ENCODE measurements at regions not wholly inside any gene's neighbourhood (a gene's known extent, or its start where the extent isn't known, plus 50 kb on each side); places are given as distances from the start of the nearest gene placed in this dataset.
"Not testable (repeated sequence)": the region's sequence is repeated elsewhere in the genome, so short reads cannot be mapped to it uniquely, and the experiment has no call there.

- no peak for DNase-seq
Observed at GRCh38 chr9:16057541-16057940, 504.7 kb downstream of the CCDC171 start.

DNA sequence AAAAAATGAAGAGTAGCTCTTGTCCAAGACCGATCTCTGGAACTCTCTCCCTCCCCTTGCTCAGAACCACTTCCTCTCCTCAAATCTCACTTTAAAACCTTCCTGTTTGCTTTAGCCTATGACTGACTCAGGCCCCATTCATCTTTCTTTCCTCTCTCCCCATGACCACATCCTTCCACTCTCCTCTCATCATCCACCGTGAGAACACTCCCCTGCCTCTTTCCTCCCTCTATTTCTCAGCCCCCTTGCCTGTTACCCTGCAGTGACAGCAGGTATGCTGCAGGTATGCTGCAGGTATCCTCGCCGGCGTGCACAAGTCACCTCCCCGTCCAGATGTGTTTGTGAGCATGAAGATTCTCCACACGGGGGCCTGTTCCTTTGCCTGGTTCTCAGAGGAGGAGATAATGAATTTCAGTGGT lies 505.3 kb downstream of the CCDC171 start:
- no peak for DNase-seq

GRCh38 chr9:16060436-16061129 lies 507.7 kb downstream of the CCDC171 start:
- no peak for DNase-seq

GRCh38 chr9:16062542-16063240 lies 509.8 kb downstream of the CCDC171 start:
- no peak for DNase-seq

DNA sequence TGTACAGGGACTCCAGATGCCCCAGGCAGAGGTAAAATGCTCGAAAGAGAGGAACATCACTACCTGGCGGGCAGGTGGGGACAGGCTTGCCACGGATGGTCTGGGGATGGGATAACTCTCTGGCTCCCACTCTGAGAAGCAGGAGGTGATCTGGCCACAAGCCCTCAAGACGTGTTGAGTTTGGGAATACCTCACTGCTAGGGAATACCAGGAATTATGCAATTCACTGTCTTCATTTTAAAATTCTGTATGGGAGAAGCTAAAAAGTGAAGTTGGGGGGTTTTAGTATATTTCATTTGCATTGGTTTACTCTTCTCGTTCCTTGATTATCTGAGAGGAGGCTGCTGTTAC lies 510.4 kb downstream of the CCDC171 start:
- DNase-seq: no peak

DNA sequence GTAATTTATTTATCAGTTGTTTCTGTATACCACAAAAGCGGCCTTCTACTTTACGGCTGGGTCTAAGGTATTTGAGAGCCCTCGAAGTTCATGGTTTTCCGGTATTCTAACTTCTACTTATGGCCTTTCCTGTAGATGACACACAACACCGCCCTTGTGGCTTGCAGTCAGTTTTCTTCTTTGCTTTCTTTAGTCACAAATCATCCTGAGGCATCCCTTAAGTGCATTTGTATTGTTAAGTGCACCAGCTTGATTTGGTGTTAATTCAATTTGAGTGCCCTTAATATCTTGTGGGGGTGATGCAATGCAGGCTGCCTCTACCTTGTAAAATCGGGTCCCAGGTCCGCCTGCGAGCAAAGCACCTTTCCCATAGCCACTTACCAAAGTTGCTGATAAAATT lies 511.9 kb downstream of the CCDC171 start:
- DNase-seq: no peak

GRCh38 chr9:16066201-16066600 lies 513.4 kb downstream of the CCDC171 start:
- not testable (repeated sequence) for DNase-seq

DNA sequence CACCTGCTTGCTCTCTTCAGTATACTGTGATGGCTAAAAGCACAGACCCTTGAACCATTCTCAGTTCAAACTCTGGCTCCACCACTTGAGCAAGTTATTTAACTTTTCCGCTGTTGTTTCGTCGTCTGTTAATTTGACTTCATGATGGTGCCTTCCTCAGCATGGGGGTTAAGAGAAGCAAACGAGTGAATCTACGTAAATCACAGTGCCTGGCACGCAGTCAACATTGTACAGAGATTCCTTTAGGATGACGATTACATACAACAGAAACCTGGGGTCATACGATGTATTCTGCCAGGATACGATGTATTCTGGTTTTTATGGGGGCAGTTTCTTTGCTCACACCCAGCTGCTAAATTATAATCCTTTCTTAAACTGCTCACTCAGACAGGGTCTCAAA lies 515.6 kb downstream of the CCDC171 start:
- no peak for DNase-seq

DNA sequence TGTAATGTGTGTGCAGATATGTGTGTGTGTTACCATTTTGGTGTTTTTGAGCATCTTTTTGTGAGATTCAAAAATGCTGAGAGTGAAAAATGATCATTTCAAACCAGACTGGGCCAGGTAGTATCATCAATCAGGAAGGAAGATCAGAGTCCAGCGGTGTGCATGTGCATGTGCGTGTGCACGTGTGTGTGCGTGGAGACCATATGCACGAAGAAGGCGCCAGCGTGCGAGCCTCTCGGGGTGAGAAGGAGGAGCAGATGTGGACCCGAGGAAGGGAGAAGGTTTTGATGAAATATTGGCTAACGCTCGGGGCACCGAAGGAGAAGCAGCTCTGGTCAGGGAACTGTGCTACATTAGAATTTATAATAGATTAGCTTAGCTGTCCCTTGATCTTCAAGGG lies 516.4 kb downstream of the CCDC171 start:
- no peak for DNase-seq

- DNase-seq: no peak
Observed at GRCh38 chr9:16069671-16070454, 517.0 kb downstream of the CCDC171 start.

- DNase-seq: no peak
Observed at GRCh38 chr9:16070455-16071145, 517.8 kb downstream of the CCDC171 start.

DNA sequence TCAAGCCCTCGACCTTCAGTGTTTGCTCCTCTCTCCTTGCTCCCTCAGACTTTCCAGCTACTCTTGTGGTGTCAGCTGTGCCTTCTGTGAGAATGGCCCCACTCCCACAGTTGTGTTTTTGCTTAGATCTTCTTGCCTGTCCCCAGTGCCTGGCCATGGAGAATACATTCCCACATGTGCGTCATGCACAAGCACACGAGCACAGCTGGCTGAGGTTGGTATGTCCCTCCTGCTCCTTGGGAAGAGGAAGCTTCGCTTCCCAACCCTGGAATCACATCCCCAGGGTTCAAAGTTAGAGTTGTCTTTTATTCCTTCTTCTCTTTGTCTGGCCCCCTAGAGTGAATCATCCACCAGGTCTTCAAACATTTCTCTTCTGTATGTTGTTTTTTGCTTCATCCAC lies 518.6 kb downstream of the CCDC171 start:
- DNase-seq: no peak

- no peak for DNase-seq
Observed at GRCh38 chr9:16074963-16075362, 522.1 kb downstream of the CCDC171 start.

- no peak for DNase-seq
Observed at GRCh38 chr9:16075696-16076095, 522.9 kb downstream of the CCDC171 start.

DNA sequence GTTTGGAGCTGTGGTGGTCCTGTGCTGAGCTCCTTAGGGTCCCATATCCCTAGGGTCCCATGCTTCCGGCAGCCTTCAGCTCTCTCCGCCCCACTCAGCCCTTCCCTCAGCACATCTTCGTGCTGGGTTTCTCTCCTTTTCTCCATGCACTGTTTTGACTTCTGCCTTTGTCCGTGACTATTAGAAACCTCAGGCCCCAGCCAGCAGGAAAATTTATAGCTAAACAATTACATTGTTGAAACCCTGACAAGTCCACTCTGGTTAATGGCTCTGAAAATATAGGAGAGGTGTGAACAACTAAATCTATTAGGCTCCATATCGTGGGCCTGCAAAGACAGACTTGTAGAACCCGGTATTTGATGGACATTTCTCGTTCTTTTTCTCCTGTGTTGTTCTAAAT lies 523.7 kb downstream of the CCDC171 start:
- no peak for DNase-seq

DNA sequence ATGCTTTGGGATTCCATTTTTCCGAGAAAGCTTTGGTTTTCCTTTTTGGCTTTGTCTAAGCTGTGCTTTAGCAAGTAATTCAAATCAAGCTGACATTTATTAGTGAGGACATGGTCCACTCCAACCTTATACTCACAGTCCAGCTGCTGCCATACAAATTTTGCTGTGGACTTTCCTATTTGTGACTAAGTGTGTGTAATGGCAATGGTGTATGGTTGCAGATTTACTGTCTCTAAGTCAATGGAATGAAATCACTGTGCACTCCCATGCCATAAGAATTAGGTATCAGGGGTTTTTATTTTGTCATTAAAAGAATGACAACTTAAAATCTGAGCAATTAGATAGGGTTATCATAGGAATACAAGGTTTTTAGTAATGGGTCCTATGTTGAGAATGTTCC lies 530.0 kb downstream of the CCDC171 start:
- no peak for DNase-seq

DNA sequence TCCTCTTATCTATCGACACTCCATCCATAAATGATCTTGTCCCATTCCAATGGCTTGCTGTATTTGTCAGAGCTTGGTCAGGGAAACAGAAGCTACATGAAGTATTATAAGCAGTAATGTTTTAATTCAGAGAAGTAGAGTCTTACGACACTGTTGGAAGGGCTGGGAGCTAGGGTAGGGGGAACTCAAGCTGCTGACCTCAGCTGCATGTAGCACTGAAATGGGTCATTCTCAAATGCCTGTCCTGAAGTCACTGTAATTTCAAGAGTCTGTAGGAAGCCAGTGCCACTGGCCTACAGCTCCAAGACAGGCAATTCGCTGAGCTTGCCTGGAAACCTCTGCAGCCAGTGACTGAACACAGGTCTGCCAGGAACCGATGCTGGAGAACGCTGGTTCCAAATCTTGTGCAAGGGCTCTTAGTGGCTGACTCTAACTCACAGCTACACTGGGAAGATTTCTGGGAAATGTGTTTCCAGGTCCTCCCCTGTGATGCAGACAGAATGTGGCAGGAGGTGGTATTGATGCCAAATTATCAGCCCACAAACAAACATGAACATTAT lies 532.4 kb downstream of the CCDC171 start:
- DNase-seq: no peak

GRCh38 chr9:16090907-16091629 lies 538.2 kb downstream of the CCDC171 start:
- DNase-seq: no peak

- DNase-seq: no peak
Observed at GRCh38 chr9:16092142-16093091, 539.6 kb downstream of the CCDC171 start.

DNA sequence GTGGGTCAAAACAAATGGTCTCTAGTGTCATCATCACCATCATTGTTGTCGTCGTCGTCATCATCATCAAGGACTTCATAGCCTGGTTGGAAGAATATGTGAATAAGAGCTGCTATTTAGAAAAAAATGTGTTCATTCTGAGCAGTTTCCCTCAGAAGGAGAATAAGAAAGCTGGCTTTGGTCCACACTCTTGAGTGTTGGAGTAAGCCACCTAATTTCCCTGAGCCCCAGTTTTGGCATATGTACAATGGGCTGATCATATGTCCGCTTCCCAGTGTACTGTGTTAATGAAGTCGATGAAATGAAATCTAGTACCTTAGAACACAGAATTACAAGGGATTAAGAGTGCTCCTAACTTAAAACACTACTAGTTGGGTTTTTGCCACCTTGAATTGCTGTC lies 545.5 kb downstream of the CCDC171 start:
- no peak for DNase-seq

Measured in NCI-H2081 (cell line).